ENCODE measurements at regions not wholly inside any gene's neighbourhood (a gene's known extent, or its start where the extent isn't known, plus 50 kb on each side); places are given as distances from the start of the nearest gene placed in this dataset.
"Not testable (repeated sequence)": the region's sequence is repeated elsewhere in the genome, so short reads cannot be mapped to it uniquely, and the experiment has no call there.

- no peak for TF ChIP-seq ZNF274 (IDR thresholded peaks at IDR 0.05; ENCODE audit: low read depth, low read length)
- no peak overlapping the region for H3K4me3 ChIP-seq (ENCODE audit: low read length)
Measured at GRCh38 chr6:115221198-115221597, 839.5 kb downstream of the FRK start.

- no peak for TF ChIP-seq ZNF274 (IDR thresholded peaks at IDR 0.05; ENCODE audit: low read depth, low read length)
- H3K4me3 ChIP-seq (ENCODE audit: low read length), result no peak overlapping the region
Measured at GRCh38 chr6:115220551-115221159, 840.0 kb downstream of the FRK start.

DNA sequence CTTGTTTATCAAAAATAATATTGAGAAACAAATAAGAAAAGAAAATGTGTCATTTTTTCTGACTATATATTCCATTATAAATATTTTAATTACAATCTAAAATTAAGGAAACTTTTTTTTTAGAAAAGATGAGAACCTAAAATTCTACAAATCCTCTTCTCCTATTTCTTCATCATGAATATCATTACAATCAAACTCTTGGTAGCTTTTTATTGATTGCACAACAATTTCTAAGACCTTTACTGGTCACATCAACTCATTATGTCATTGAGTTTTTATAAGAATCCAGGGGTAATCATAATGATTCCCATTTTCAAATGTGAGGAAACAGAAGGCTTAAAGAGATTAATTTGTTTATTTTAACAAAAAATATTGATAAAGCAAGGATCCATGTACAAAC lies 841.0 kb downstream of the FRK start:
- TF ChIP-seq ZNF274 (IDR thresholded peaks at IDR 0.05; ENCODE audit: low read depth, low read length), result no peak
- no peak overlapping the region for H3K4me3 ChIP-seq (ENCODE audit: low read length)

DNA sequence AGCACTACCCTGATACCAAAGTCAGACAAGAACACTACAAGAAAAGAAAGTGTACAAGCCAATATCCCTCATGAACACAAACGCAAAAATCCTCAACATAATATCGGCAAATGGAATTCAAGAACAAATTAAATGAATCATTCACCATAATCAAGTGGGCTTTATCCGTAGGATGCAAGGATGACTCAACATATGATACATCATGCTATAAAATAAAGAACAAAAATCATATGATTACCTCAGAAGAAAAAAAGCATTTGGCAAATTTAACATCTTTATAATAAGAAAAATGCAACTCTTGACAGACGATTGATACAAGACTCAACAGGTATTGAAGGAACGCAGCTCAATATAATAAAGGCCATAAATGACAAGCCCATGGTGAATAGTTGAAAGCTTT lies 843.9 kb downstream of the FRK start:
- TF ChIP-seq ZNF274 (IDR thresholded peaks at IDR 0.05; ENCODE audit: low read depth, low read length), result no peak
- H3K4me3 ChIP-seq (ENCODE audit: low read length), result no peak overlapping the region

DNA sequence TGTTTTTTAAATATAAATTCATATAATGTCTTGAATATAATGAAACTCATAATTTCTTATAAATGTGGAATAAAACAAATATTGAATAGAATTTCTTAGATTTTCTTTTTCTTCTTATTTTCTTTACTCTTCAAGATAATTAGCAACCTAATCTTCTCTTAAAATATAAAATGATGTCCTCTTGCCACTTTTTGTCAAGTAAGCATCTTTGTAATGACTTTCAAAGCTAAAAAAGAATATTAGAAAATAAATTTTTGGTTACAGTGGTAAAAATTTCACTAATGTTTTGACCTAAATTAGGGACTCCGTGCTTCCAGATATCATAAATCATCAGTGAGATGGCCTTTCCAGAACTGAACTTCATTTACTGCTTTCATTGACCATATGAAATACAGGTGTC lies 846.4 kb downstream of the FRK start:
- TF ChIP-seq ZNF274 (IDR thresholded peaks at IDR 0.05; ENCODE audit: low read depth, low read length), result no peak
- no peak overlapping the region for H3K4me3 ChIP-seq (ENCODE audit: low read length)

DNA sequence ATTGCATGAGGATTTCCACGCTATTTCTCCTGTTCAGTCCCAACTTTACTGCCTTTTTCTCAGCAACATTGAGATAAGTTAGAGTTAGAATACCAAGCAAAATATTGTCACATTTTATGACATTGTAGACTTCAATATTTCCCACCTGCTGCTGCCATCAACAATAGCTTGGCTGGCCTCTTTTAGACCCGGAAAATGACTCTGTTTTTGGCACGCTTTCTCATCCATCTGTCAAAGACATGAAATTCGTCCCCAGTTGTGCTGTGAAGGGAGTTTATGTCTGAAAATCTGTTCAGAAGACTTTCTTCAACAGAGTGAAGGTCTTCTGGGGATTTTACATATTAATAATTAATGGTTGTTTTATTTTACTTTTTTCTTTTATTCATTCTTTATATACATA lies 857.3 kb downstream of the FRK start:
- H3K4me3 ChIP-seq (ENCODE audit: low read length), result no peak overlapping the region
- TF ChIP-seq ZNF274 (IDR thresholded peaks at IDR 0.05; ENCODE audit: low read depth, low read length), result no peak

- TF ChIP-seq ZNF274 (IDR thresholded peaks at IDR 0.05; ENCODE audit: low read depth, low read length), result no peak
- H3K4me3 ChIP-seq (ENCODE audit: low read length), result no peak overlapping the region
Measured at GRCh38 chr6:115194981-115195638, 852.3 kb upstream of the HS3ST5 start.

DNA sequence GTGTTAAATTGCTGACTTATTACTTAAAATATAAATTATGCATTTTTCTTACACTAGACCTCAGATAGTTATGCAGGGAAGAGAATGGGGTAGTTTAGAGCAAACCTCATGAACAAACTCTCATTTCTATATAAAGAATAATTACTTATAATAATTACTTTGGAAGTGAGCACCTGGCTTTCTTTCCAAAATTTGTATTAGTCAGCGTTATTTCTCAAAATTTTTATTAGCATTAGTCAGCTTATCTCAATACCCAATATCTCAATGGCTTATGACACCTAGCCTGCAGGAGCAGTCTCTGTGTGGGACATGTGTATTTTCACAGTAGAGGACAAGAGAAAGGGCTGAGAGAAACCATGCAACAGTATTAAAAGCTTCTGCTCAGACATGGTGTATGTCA lies 849.2 kb upstream of the HS3ST5 start:
- H3K4me3 ChIP-seq (ENCODE audit: low read length), result no peak overlapping the region
- no peak for TF ChIP-seq ZNF274 (IDR thresholded peaks at IDR 0.05; ENCODE audit: low read depth, low read length)

- TF ChIP-seq ZNF274 (IDR thresholded peaks at IDR 0.05; ENCODE audit: low read depth, low read length), result no peak
- H3K4me3 ChIP-seq (ENCODE audit: low read length), result no peak overlapping the region
Measured at GRCh38 chr6:115190534-115190933, 847.7 kb upstream of the HS3ST5 start.

GRCh38 chr6:115175456-115175855 lies 832.6 kb upstream of the HS3ST5 start:
- H3K4me3 ChIP-seq (ENCODE audit: low read length), result not testable (repeated sequence)

DNA sequence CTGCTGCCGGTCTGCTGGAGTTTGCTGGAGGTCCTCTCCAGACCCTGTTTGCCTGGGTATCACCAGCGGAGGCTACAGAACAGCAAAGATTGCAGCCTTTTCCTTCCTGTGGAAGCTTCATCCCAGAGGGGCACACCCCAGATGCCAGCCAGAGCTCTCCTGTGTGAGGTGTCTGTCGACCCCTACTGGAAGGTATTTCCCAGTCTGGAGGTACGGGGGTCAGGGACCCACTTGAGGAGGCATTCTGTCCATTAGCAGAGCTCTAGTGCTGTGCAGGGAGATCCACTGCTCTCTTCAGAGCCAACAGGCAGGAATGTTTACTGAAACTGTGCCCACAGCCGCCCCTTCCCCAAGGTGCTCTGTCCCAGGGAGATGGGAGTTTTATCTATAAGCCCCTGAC lies 823.1 kb upstream of the HS3ST5 start:
- H3K4me3 ChIP-seq (ENCODE audit: low read length), result not testable (repeated sequence)

DNA sequence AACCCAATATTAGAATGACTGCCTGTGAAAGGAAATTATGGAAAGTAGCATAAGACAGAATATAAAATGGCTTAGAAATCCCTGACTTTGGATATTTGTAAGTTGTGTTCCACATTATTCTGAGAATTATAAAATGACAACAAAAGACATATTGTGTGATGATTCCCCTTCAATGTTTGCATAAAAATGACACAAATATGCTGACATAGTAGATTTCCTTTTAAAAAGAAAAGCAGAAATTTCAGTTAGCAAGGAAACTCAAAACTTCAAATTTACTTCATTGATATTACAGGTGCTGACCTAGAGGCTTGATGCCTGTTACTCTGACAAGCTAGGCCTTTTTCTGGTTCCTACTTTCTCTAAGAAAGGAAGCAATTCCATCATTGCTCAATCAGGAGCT lies 816.9 kb upstream of the HS3ST5 start:
- H3K4me3 ChIP-seq (ENCODE audit: low read length), result no peak overlapping the region
- no peak for TF ChIP-seq ZNF274 (IDR thresholded peaks at IDR 0.05; ENCODE audit: low read depth, low read length)

GRCh38 chr6:115137910-115138309 lies 795.1 kb upstream of the HS3ST5 start:
- no peak overlapping the region for H3K4me3 ChIP-seq (ENCODE audit: low read length)
- no peak for TF ChIP-seq ZNF274 (IDR thresholded peaks at IDR 0.05; ENCODE audit: low read depth, low read length)

- TF ChIP-seq ZNF274 (IDR thresholded peaks at IDR 0.05; ENCODE audit: low read depth, low read length), result no peak
Measured at GRCh38 chr6:115133790-115134189, 791.0 kb upstream of the HS3ST5 start.

GRCh38 chr6:115131709-115132490 lies 789.1 kb upstream of the HS3ST5 start:
- TF ChIP-seq ZNF274 (IDR thresholded peaks at IDR 0.05; ENCODE audit: low read depth, low read length), result no peak
- no peak overlapping the region for H3K4me3 ChIP-seq (ENCODE audit: low read length)

More at GRCh38 chr6:115133790-115134189, 791.0 kb upstream of the HS3ST5 start:
- H3K4me3 ChIP-seq (ENCODE audit: low read length), result no peak overlapping the region

DNA sequence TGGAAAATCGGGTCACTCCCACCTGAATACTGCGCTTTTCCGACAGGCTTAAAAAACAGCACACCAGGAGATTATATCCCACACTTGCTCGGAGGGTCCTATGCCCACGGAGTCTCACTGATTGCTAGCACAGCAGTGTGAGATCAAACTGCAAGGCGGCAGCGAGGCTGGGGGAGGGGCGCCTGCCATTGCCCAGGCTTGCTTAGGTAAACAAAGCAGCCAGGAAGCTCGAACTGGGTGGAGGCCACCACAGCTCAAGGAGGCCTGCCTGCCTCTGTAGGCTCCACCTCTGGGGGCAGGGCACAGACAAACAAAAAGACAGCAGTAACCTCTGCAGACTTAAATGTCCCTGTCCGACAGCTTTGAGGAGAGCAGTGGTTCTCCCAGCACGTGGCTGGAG lies 778.7 kb upstream of the HS3ST5 start:
- H3K4me3 ChIP-seq (ENCODE audit: low read length), result not testable (repeated sequence)
